ENCODE measurements at regions not wholly inside any gene's neighbourhood (a gene's known extent, or its start where the extent isn't known, plus 50 kb on each side); places are given as distances from the start of the nearest gene placed in this dataset.

- no peak for ATAC-seq (ENCODE audit: insufficient read depth, low FRiP score)
- H3K9ac ChIP-seq (ENCODE audit: insufficient read depth in 1 of 2, low read length in 2 of 2), result no peak overlapping the region
- H3K27ac ChIP-seq (ENCODE audit: low read depth in 1 of 2, low read length in 1 of 2), result no peak overlapping the region
- 74 to 75% methylated on average over 5 of the region's 5 CpGs for WGBS, 2 donors
- H3K4me1 ChIP-seq (ENCODE audit: control insufficient read depth in 5 of 5, insufficient read depth in 5 of 5, low read length in 5 of 5), result no peaks in the 10 kb centered on the region
- H3K36me3 ChIP-seq (ENCODE audit: control insufficient read depth in 4 of 4, insufficient read depth in 4 of 4, low read length in 4 of 4), result no peaks in the 10 kb centered on the region
- H3K27me3 ChIP-seq (ENCODE audit: control insufficient read depth in 3 of 3, insufficient read depth in 3 of 3, low read length in 2 of 3), result peaks cover 0 to 4% (median 2%) of the 10 kb centered on the region in 3 donors
- no peak for DNase-seq
- H3K4me3 ChIP-seq, result no peak overlapping the region
- peaks cover 0 to 2% (median 0%) of the 10 kb centered on the region in 4 donors for H3K9me3 ChIP-seq (ENCODE audit: control insufficient read depth in 4 of 4, insufficient read depth in 3 of 4, low read length in 3 of 4)
- TF ChIP-seq CTCF (IDR thresholded peaks at IDR 0.05; ENCODE audit: control extremely low read depth, extremely low read depth), result no peak
Observed at GRCh38 chr14:97843066-97843465, 1045.9 kb downstream of the VRK1 start.

GRCh38 chr14:97844042-97844441 is 1046.9 kb downstream of the VRK1 start:
- Histone ChIP-seq H3K36me3 (ENCODE audit: control insufficient read depth in 4 of 4, insufficient read depth in 4 of 4, low read length in 4 of 4) (no peaks in the 10 kb centered on the region), H3K27me3 (ENCODE audit: control insufficient read depth in 3 of 3, insufficient read depth in 3 of 3, low read length in 2 of 3) (peaks cover 0 to 4% (median 2%) of the 10 kb centered on the region in 3 donors), H3K27ac (ENCODE audit: low read depth in 1 of 2, low read length in 1 of 2) (no peak overlapping the region), H3K9me3 (ENCODE audit: control insufficient read depth in 4 of 4, insufficient read depth in 3 of 4, low read length in 3 of 4) (peaks cover 0 to 2% (median 0%) of the 10 kb centered on the region in 4 donors), H3K4me1 (ENCODE audit: control insufficient read depth in 5 of 5, insufficient read depth in 5 of 5, low read length in 5 of 5) (no peaks in the 10 kb centered on the region), H3K4me3 (no peak overlapping the region), H3K9ac (ENCODE audit: insufficient read depth in 1 of 2, low read length in 2 of 2) (no peak overlapping the region)
- WGBS, 2 donors, result 81 to 93% methylated on average over 2 of the region's 2 CpGs
- DNase-seq, result no peak
- no peak for TF ChIP-seq CTCF (IDR thresholded peaks at IDR 0.05; ENCODE audit: control extremely low read depth, extremely low read depth)
- no peak for ATAC-seq (ENCODE audit: insufficient read depth, low FRiP score)

- Histone ChIP-seq H3K9ac (ENCODE audit: insufficient read depth in 1 of 2, low read length in 2 of 2) (no peak overlapping the region), H3K27me3 (ENCODE audit: control insufficient read depth in 3 of 3, insufficient read depth in 3 of 3, low read length in 2 of 3) (peaks cover 0 to 4% (median 2%) of the 10 kb centered on the region in 3 donors), H3K4me3 (no peak overlapping the region), H3K9me3 (ENCODE audit: control insufficient read depth in 4 of 4, insufficient read depth in 3 of 4, low read length in 3 of 4) (peaks cover 0 to 2% (median 0%) of the 10 kb centered on the region in 4 donors), H3K4me1 (ENCODE audit: control insufficient read depth in 5 of 5, insufficient read depth in 5 of 5, low read length in 5 of 5) (no peaks in the 10 kb centered on the region), H3K36me3 (ENCODE audit: control insufficient read depth in 4 of 4, insufficient read depth in 4 of 4, low read length in 4 of 4) (no peaks in the 10 kb centered on the region), H3K27ac (ENCODE audit: low read depth in 1 of 2, low read length in 1 of 2) (no peak overlapping the region)
- no peak for DNase-seq
- TF ChIP-seq CTCF (IDR thresholded peaks at IDR 0.05; ENCODE audit: control extremely low read depth, extremely low read depth), result no peak
- WGBS, 2 donors, result 85 to 91% methylated on average over 1 of the region's 1 CpG
- no peak for ATAC-seq (ENCODE audit: insufficient read depth, low FRiP score)
Observed at GRCh38 chr14:97846156-97846555, 1049.0 kb downstream of the VRK1 start.

GRCh38 chr14:97848317-97848980 is 1051.3 kb downstream of the VRK1 start:
- Histone ChIP-seq H3K4me3 (no peak overlapping the region), H3K9ac (ENCODE audit: insufficient read depth in 1 of 2, low read length in 2 of 2) (no peak overlapping the region), H3K27ac (ENCODE audit: low read depth in 1 of 2, low read length in 1 of 2) (no peak overlapping the region), H3K36me3 (ENCODE audit: control insufficient read depth in 4 of 4, insufficient read depth in 4 of 4, low read length in 4 of 4) (no peaks in the 10 kb centered on the region), H3K4me1 (ENCODE audit: control insufficient read depth in 5 of 5, insufficient read depth in 5 of 5, low read length in 5 of 5) (no peaks in the 10 kb centered on the region), H3K9me3 (ENCODE audit: control insufficient read depth in 4 of 4, insufficient read depth in 3 of 4, low read length in 3 of 4) (peaks cover 0 to 2% (median 0%) of the 10 kb centered on the region in 4 donors), H3K27me3 (ENCODE audit: control insufficient read depth in 3 of 3, insufficient read depth in 3 of 3, low read length in 2 of 3) (no peaks in the 10 kb centered on the region)
- ATAC-seq (ENCODE audit: insufficient read depth, low FRiP score), result no peak
- WGBS, 2 donors, result 67 to 71% methylated on average over 13 of the region's 13 CpGs
- no peak for TF ChIP-seq CTCF (IDR thresholded peaks at IDR 0.05; ENCODE audit: control extremely low read depth, extremely low read depth)
- DNase-seq, result no peak

All from lung (tissue), 11 donors.